OCI-LY1 (cell line): ENCODE measurements at regions not wholly inside any gene's neighbourhood (a gene's known extent, or its start where the extent isn't known, plus 50 kb on each side); places are given as distances from the start of the nearest gene placed in this dataset.

Source experiments
- EZH2 ChIP-seq: fragments of 200-600 bp; sonication (generic), shearing (Covaris generic); IDR thresholded peaks from 2 replicates; pipeline ENCODE4 v1.8.0; 2017; ENCODE audit warnings: borderline replicate concordance, mixed run types, mild to moderate bottlenecking, antibody characterized with exemption, low read length, moderate library complexity, mixed read lengths
- TF ChIP-seq, protein P1 (sequence below): fragments of 200-600 bp; sonication (generic), shearing (Covaris generic); IDR thresholded peaks from 2 replicates; pipeline ENCODE4 v1.5.1; 2017; ENCODE audit warnings: mild to moderate bottlenecking, antibody characterized with exemption, low read length, moderate library complexity, mixed read lengths

DNA sequence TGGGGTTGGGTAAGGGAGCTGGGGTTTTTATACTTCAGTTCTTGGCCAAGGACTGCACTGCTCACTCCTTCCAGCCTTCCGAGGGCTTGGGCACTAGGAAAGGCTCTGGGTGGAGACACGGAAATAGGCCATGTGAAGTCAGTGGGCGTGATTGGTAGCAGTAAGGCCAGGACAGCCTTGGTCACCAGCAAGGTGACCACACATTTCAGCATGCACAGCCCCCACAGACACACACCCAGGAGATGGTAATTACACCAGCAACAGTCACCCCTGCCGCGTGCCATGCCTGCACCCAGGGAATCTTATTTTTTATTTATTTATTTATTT is 252.5 kb downstream of the SEC14L1 start:
- TF ChIP-seq, protein P1, sequence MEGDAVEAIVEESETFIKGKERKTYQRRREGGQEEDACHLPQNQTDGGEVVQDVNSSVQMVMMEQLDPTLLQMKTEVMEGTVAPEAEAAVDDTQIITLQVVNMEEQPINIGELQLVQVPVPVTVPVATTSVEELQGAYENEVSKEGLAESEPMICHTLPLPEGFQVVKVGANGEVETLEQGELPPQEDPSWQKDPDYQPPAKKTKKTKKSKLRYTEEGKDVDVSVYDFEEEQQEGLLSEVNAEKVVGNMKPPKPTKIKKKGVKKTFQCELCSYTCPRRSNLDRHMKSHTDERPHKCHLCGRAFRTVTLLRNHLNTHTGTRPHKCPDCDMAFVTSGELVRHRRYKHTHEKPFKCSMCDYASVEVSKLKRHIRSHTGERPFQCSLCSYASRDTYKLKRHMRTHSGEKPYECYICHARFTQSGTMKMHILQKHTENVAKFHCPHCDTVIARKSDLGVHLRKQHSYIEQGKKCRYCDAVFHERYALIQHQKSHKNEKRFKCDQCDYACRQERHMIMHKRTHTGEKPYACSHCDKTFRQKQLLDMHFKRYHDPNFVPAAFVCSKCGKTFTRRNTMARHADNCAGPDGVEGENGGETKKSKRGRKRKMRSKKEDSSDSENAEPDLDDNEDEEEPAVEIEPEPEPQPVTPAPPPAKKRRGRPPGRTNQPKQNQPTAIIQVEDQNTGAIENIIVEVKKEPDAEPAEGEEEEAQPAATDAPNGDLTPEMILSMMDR, result no peak
- no peak for TF ChIP-seq EZH2
